Gastrocnemius medialis (tissue), 4 donors: ENCODE measurements at regions not wholly inside any gene's neighbourhood (a gene's known extent, or its start where the extent isn't known, plus 50 kb on each side); places are given as distances from the start of the nearest gene placed in this dataset.

ENCODE experiments used
- ATAC-seq, 2 donors: fragments of 150-250 bp; one replicate each; pipeline ENCODE4 v1.9.1; 2016
- DNase-seq, 2 donors: peaks; one replicate each; pipeline ENCODE4 v3.0.0-alpha.2; 2019
- H3K27ac ChIP-seq, 4 donors: fragments of 200-600 bp; sonication (generic); 1 replicate in 1 of 4; 2 replicates in 3 of 4; pipeline ENCODE4 v1.5.1; 2016 to 2018; ENCODE audit warnings: mild to moderate bottlenecking in 2 of 4, moderate library complexity in 1 of 4
- H3K27me3 ChIP-seq, 3 donors: fragments of 200-600 bp; sonication (generic) in 2 of 3; 1 replicate in 1 of 3; 2 replicates in 2 of 3; pipeline versions ENCODE4 v1.5.1 to v1.6.0; 2016 to 2019; ENCODE audit warnings: mild to moderate bottlenecking in 1 of 3, moderate library complexity in 1 of 3
- H3K36me3 ChIP-seq, 2 donors: fragments of 200-600 bp; sonication (generic) in 1 of 2; one replicate each; pipeline ENCODE4 v1.5.1; 2017 to 2018
- H3K4me1 ChIP-seq, 2 donors: fragments of 200-600 bp; sonication (generic) in 1 of 2; one replicate each; pipeline ENCODE4 v1.5.1; 2016 to 2017; ENCODE audit warnings: mild to moderate bottlenecking in 2 of 2
- H3K4me3 ChIP-seq, 4 donors: fragments of 200-600 bp; sonication (generic) in 3 of 4; 1 replicate in 1 of 4; 2 replicates in 3 of 4; pipeline ENCODE4 v1.5.1; 2016 to 2019; ENCODE audit warnings: mild to moderate bottlenecking in 2 of 4
- H3K9me3 ChIP-seq, 3 donors: fragments of 200-600 bp; sonication (generic) in 2 of 3; 1 replicate in 1 of 3; 2 replicates in 2 of 3; pipeline ENCODE4 v1.5.1; 2016 to 2019
- POLR2A ChIP-seq, 2 donors: fragments of 450-650 bp; IDR thresholded peaks; one replicate each; pipeline ENCODE4 v1.6.1; 2017; ENCODE audit warnings: antibody characterized with exemption in 2 of 2, mild to moderate bottlenecking in 2 of 2, moderate library complexity in 2 of 2
- in situ Hi-C, 4 donors: fragments of 200-750 bp; cut with MboI; loops; one replicate each; pipeline versions ENCODE4 v1.15.0 to v1.8.0; 2017; ENCODE audit warnings: low sequenced_read_pairs in 4 of 4
- intact Hi-C: fragments of 100-400 bp; cut with DNase I; formaldehyde crosslinking; loops from one replicate; pipeline ENCODE4 v1.15.1; 2023; ENCODE audit warnings: low total_unique reads
- TF ChIP-seq, protein P1 (sequence below), 5 experiments: fragments of 450-650 bp in 3 of 5; fragments of 200-600 bp in 2 of 5; sonication (generic) in 2 of 5; IDR thresholded peaks in 4 of 5; conservative IDR thresholded peaks in 1 of 5; 1 replicate in 4 of 5; 2 replicates in 1 of 5; pipeline ENCODE4 v1.5.1; 2016 to 2019; ENCODE audit warnings: antibody characterized with exemption in 5 of 5, mild to moderate bottlenecking in 3 of 5, moderate library complexity in 3 of 5

GRCh38 chr21:15359251-15359650, 294.5 kb upstream of the NRIP1 start:
- intact Hi-C loops (no loop called here), in situ Hi-C loops (no loop called here)
- H3K27ac ChIP-seq = no peak overlapping the region
- no peaks in the 10 kb centered on the region for H3K27me3 ChIP-seq
- TF ChIP-seq, protein P1, sequence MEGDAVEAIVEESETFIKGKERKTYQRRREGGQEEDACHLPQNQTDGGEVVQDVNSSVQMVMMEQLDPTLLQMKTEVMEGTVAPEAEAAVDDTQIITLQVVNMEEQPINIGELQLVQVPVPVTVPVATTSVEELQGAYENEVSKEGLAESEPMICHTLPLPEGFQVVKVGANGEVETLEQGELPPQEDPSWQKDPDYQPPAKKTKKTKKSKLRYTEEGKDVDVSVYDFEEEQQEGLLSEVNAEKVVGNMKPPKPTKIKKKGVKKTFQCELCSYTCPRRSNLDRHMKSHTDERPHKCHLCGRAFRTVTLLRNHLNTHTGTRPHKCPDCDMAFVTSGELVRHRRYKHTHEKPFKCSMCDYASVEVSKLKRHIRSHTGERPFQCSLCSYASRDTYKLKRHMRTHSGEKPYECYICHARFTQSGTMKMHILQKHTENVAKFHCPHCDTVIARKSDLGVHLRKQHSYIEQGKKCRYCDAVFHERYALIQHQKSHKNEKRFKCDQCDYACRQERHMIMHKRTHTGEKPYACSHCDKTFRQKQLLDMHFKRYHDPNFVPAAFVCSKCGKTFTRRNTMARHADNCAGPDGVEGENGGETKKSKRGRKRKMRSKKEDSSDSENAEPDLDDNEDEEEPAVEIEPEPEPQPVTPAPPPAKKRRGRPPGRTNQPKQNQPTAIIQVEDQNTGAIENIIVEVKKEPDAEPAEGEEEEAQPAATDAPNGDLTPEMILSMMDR (IDR thresholded peaks at IDR 0.05 in 4 of 5, conservative IDR thresholded peaks at IDR 0.05 in 1 of 5) = no peak
- TF ChIP-seq POLR2A (IDR thresholded peaks at IDR 0.05) = no peak
- DNase-seq = no peak
- no peak overlapping the region for H3K4me3 ChIP-seq
- H3K4me1 ChIP-seq = peaks cover 0 to 5% of the 10 kb centered on the region in 2 donors
- no peaks in the 10 kb centered on the region for H3K36me3 ChIP-seq
- no peak for ATAC-seq
- H3K9me3 ChIP-seq = no peaks in the 10 kb centered on the region

- Histone ChIP-seq H3K27me3 (no peaks in the 10 kb centered on the region), H3K4me3 (no peak overlapping the region), H3K27ac (no peak overlapping the region), H3K9me3 (peaks cover 0 to 4% (median 0%) of the 10 kb centered on the region in 3 donors), H3K4me1 (peaks cover 0 to 5% of the 10 kb centered on the region in 2 donors), H3K36me3 (no peaks in the 10 kb centered on the region)
- in situ Hi-C loops = no loop called here
- intact Hi-C loops = no loop called here
- DNase-seq (no peak), ATAC-seq (no peak)
- TF ChIP-seq, protein P1 (IDR thresholded peaks at IDR 0.05 in 4 of 5, conservative IDR thresholded peaks at IDR 0.05 in 1 of 5) = no peak
- TF ChIP-seq POLR2A (IDR thresholded peaks at IDR 0.05) = no peak
These were observed 297.7 kb upstream of the NRIP1 start for GRCh38 chr21:15362458-15362857.

- Histone ChIP-seq H3K27ac (no peak overlapping the region), H3K27me3 (no peaks in the 10 kb centered on the region), H3K4me3 (no peak overlapping the region), H3K9me3 (peaks cover 0 to 4% (median 0%) of the 10 kb centered on the region in 3 donors), H3K36me3 (no peaks in the 10 kb centered on the region), H3K4me1 (peaks cover 0 to 5% of the 10 kb centered on the region in 2 donors)
- in situ Hi-C loops (no loop called here), intact Hi-C loops (no loop called here)
- DNase-seq (no peak), ATAC-seq (no peak)
- TF ChIP-seq, protein P1 (IDR thresholded peaks at IDR 0.05 in 4 of 5, conservative IDR thresholded peaks at IDR 0.05 in 1 of 5) = no peak
- no peak for TF ChIP-seq POLR2A (IDR thresholded peaks at IDR 0.05)
These were observed 299.1 kb upstream of the NRIP1 start for GRCh38 chr21:15363921-15364320.

DNA sequence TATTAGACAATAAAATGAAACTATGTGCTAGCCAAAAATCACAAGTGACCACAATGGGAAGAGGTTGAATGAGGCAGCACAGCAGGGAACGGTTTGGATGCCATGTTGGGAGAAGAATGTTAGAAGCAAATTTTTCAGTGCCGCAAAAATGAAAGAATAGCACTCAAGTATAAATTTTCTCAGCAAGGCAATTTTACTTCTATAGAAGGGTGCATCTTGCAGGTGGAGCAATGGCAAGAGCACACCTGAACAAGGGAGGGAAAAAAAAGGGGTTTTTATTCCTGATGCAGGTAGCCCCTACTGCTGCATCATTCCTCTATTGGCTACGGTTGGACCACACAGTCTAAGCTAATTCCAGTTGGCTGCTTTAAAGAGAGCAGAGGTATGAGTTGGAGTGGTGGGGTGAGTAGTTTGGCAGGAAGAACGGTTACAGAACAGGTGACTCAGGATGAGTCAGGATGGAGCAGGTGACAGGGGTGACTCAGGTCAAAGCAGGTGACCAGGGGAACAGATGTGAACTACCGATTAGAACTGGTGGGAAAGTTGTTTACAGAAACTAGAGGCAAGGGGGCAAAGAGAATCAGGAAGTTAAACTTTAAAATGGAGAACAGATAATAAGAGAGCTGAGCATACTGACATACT, 301.1 kb upstream of the NRIP1 start:
- intact Hi-C loops (no loop called here), in situ Hi-C loops (no loop called here)
- TF ChIP-seq, protein P1 (IDR thresholded peaks at IDR 0.05 in 4 of 5, conservative IDR thresholded peaks at IDR 0.05 in 1 of 5) = no peak
- no peak for TF ChIP-seq POLR2A (IDR thresholded peaks at IDR 0.05)
- DNase-seq = no peak
- peaks cover 0 to under 1% of the 10 kb centered on the region in 2 donors for H3K4me1 ChIP-seq
- no peaks in the 10 kb centered on the region for H3K27me3 ChIP-seq
- H3K27ac ChIP-seq = no peak overlapping the region
- ATAC-seq = peak in 1 of 2 donors; percentile 28
- H3K36me3 ChIP-seq = no peaks in the 10 kb centered on the region
- peaks cover 0 to 4% (median 0%) of the 10 kb centered on the region in 3 donors for H3K9me3 ChIP-seq
- H3K4me3 ChIP-seq = no peak overlapping the region

GRCh38 chr21:15366555-15366954, 301.8 kb upstream of the NRIP1 start:
- Histone ChIP-seq H3K4me3 (no peak overlapping the region), H3K4me1 (no peaks in the 10 kb centered on the region), H3K9me3 (peaks cover 0 to 4% (median 0%) of the 10 kb centered on the region in 3 donors), H3K27me3 (no peaks in the 10 kb centered on the region), H3K27ac (no peak overlapping the region), H3K36me3 (no peaks in the 10 kb centered on the region)
- DNase-seq = no peak
- ATAC-seq = no peak
- in situ Hi-C loops = no loop called here
- TF ChIP-seq POLR2A (IDR thresholded peaks at IDR 0.05) = no peak
- TF ChIP-seq, protein P1 (IDR thresholded peaks at IDR 0.05 in 4 of 5, conservative IDR thresholded peaks at IDR 0.05 in 1 of 5) = no peak
- intact Hi-C loops = no loop called here
